DOHH2 (cell line): ENCODE measurements at regions not wholly inside any gene's neighbourhood (a gene's known extent, or its start where the extent isn't known, plus 50 kb on each side); places are given as distances from the start of the nearest gene placed in this dataset.

Experiments used
- H3F3A ChIP-seq: fragments of 200-600 bp; sonication (generic), shearing (Covaris generic); 2 replicates; pipeline ENCODE4 v1.6.0; 2016; ENCODE audit warnings: antibody characterized with exemption, mild to moderate bottlenecking; ENCODE audit not compliant: control insufficient read depth, insufficient read depth
- H3K27ac ChIP-seq: fragments of 200-600 bp; sonication (generic); 2 replicates; pipeline ENCODE4 v1.5.1; 2014; ENCODE audit warnings: low read depth, mild to moderate bottlenecking, low read length, moderate library complexity
- H3K27me3 ChIP-seq: fragments of 200-600 bp; sonication (generic); 2 replicates; pipeline ENCODE4 v1.6.1; 2014; ENCODE audit warnings: mild to moderate bottlenecking, low read length, mixed read lengths; ENCODE audit not compliant: control insufficient read depth
- H3K36me3 ChIP-seq: fragments of 200-600 bp; sonication (generic); 2 replicates; pipeline ENCODE4 v1.6.1; 2014; ENCODE audit warnings: mild to moderate bottlenecking, low read length, moderate library complexity, mixed read lengths; ENCODE audit not compliant: control insufficient read depth
- H3K4me1 ChIP-seq: fragments of 200-600 bp; sonication (generic); 2 replicates; pipeline ENCODE4 v1.6.1; 2014; ENCODE audit warnings: mild to moderate bottlenecking, low read length, mixed read lengths; ENCODE audit not compliant: control insufficient read depth
- H3K4me2 ChIP-seq: fragments of 200-600 bp; sonication (generic); 2 replicates; pipeline ENCODE4 v1.6.0; 2014; ENCODE audit warnings: mild to moderate bottlenecking, low read length, moderate library complexity
- H3K4me3 ChIP-seq: fragments of 200-600 bp; sonication (generic); 2 replicates; pipeline ENCODE4 v1.5.1; 2014; ENCODE audit warnings: mild to moderate bottlenecking, low read length, mixed read lengths
- H3K79me2 ChIP-seq: fragments of 200-600 bp; sonication (generic); 2 replicates; pipeline ENCODE4 v1.6.1; 2014; ENCODE audit warnings: mild to moderate bottlenecking, low read length, mixed read lengths; ENCODE audit not compliant: control insufficient read depth
- H3K9me2 ChIP-seq: fragments of 200-600 bp; sonication (generic); replicated peaks from 2 replicates; pipeline ENCODE4 v1.6.1; 2014; ENCODE audit warnings: mild to moderate bottlenecking, low read length, mixed read lengths; ENCODE audit not compliant: control insufficient read depth
- H3K9me3 ChIP-seq: fragments of 200-600 bp; sonication (generic); 2 replicates; pipeline ENCODE4 v1.6.1; 2014; ENCODE audit warnings: antibody characterized with exemption, low read length, mixed read lengths; ENCODE audit not compliant: control insufficient read depth, insufficient read depth
- H4K20me1 ChIP-seq: fragments of 200-600 bp; sonication (generic); 2 replicates; pipeline ENCODE4 v1.6.0; 2014; ENCODE audit warnings: low read depth, mild to moderate bottlenecking, antibody characterized with exemption, low read length, moderate library complexity; ENCODE audit not compliant: control insufficient read depth, insufficient read depth
- CTCF ChIP-seq: fragments of 200-600 bp; sonication (generic); IDR thresholded peaks from one replicate; pipeline ENCODE4 v1.5.1; 2014; ENCODE audit warnings: antibody characterized with exemption, mild to moderate bottlenecking, low read depth, low read length; ENCODE audit not compliant: poor library complexity, severe bottlenecking
- EZH2phosphoT487 ChIP-seq: fragments of 200-600 bp; sonication (generic); IDR thresholded peaks from 2 replicates; pipeline ENCODE4 v1.6.1; 2017; ENCODE audit warnings: borderline replicate concordance, mild to moderate bottlenecking, antibody characterized with exemption, low read length, moderate library complexity, mixed read lengths

GRCh38 chr4:131978120-131978519, 1171.0 kb upstream of the PCDH10 start:
- no peak overlapping the region for H3K4me3 ChIP-seq
- H4K20me1 ChIP-seq, result no peaks in the 10 kb centered on the region
- H3K27me3 ChIP-seq, result no peaks in the 10 kb centered on the region
- no peaks in the 10 kb centered on the region for H3K9me2 ChIP-seq
- no peaks in the 10 kb centered on the region for H3K4me1 ChIP-seq
- no peak overlapping the region for H3K27ac ChIP-seq
- H3F3A ChIP-seq, result no peaks in the 10 kb centered on the region
- no peak overlapping the region for H3K4me2 ChIP-seq
- H3K9me3 ChIP-seq, result peaks cover 5% of the 10 kb centered on the region; the same call in 1 of the 2 replicates
- no peaks in the 10 kb centered on the region for H3K36me3 ChIP-seq
- TF ChIP-seq EZH2phosphoT487, result no peak
- no peak for TF ChIP-seq CTCF
- no peaks in the 10 kb centered on the region for H3K79me2 ChIP-seq

GRCh38 chr4:131989576-131989975, 1159.5 kb upstream of the PCDH10 start:
- Histone ChIP-seq H3K9me3 (no peaks in the 10 kb centered on the region), H3K9me2 (no peaks in the 10 kb centered on the region), H3K4me2 (no peak overlapping the region), H3K4me1 (no peaks in the 10 kb centered on the region), H3K4me3 (no peak overlapping the region), H4K20me1 (no peaks in the 10 kb centered on the region), H3K27ac (no peak overlapping the region), H3K79me2 (no peaks in the 10 kb centered on the region), H3F3A (no peaks in the 10 kb centered on the region), H3K27me3 (no peaks in the 10 kb centered on the region), H3K36me3 (no peaks in the 10 kb centered on the region)
- TF ChIP-seq CTCF (no peak), EZH2phosphoT487 (no peak)

GRCh38 chr4:132001542-132001941, 1147.6 kb upstream of the PCDH10 start:
- H3K4me2 ChIP-seq, result no peak overlapping the region
- no peaks in the 10 kb centered on the region for H3K4me1 ChIP-seq
- TF ChIP-seq CTCF, result no peak
- TF ChIP-seq EZH2phosphoT487, result no peak
- no peaks in the 10 kb centered on the region for H3K79me2 ChIP-seq
- H3K4me3 ChIP-seq, result no peak overlapping the region
- no peaks in the 10 kb centered on the region for H3K27me3 ChIP-seq
- H3K9me3 ChIP-seq, result no peaks in the 10 kb centered on the region
- H4K20me1 ChIP-seq, result no peaks in the 10 kb centered on the region
- no peaks in the 10 kb centered on the region for H3F3A ChIP-seq
- H3K27ac ChIP-seq, result no peak overlapping the region
- H3K9me2 ChIP-seq, result no peaks in the 10 kb centered on the region
- H3K36me3 ChIP-seq, result no peaks in the 10 kb centered on the region

GRCh38 chr4:132003593-132003992, 1145.5 kb upstream of the PCDH10 start:
- H4K20me1 ChIP-seq, result no peaks in the 10 kb centered on the region
- TF ChIP-seq EZH2phosphoT487 (no peak), CTCF (no peak)
- H3K36me3 ChIP-seq, result no peaks in the 10 kb centered on the region
- no peaks in the 10 kb centered on the region for H3K4me1 ChIP-seq
- no peak overlapping the region for H3K4me2 ChIP-seq
- no peak overlapping the region for H3K27ac ChIP-seq
- H3K4me3 ChIP-seq, result no peak overlapping the region
- H3K9me2 ChIP-seq, result no peaks in the 10 kb centered on the region
- no peaks in the 10 kb centered on the region for H3K9me3 ChIP-seq
- H3K79me2 ChIP-seq, result no peaks in the 10 kb centered on the region
- no peaks in the 10 kb centered on the region for H3F3A ChIP-seq
- H3K27me3 ChIP-seq, result no peaks in the 10 kb centered on the region
